ENCODE measurements at regions not wholly inside any gene's neighbourhood (a gene's known extent, or its start where the extent isn't known, plus 50 kb on each side); places are given as distances from the start of the nearest gene placed in this dataset.

DNA sequence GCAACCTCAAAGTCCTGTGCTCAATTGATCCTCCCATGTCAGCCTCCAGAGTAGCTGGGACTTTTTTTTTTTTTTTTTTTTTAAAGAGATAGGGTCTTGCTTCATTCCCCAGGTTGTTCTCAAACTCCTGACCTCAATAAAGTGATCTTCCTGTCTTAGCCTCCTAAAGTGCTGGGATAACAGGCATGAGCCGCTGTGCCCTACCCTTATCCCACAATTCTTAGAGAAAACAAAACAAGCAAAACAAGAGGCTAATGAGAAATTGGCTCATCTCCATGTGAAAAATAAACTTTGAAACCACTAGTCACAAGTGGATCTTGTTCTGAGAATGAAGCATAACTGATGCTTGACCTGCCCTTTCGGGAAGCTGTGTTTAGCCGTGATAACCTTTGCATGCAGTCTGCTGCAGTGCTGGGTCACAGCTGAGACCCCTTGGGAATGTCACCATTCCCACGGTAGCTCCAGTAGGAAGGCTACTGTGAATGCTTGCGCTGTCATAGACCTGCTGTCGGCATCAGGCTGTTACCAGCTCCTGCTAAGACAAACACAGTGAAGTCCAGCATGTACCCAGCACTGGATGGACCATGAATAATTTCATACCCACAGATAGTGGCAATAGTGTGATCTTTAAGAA is 290.7 kb upstream of the KIAA1217 start:
- TF ChIP-seq, protein P1, sequence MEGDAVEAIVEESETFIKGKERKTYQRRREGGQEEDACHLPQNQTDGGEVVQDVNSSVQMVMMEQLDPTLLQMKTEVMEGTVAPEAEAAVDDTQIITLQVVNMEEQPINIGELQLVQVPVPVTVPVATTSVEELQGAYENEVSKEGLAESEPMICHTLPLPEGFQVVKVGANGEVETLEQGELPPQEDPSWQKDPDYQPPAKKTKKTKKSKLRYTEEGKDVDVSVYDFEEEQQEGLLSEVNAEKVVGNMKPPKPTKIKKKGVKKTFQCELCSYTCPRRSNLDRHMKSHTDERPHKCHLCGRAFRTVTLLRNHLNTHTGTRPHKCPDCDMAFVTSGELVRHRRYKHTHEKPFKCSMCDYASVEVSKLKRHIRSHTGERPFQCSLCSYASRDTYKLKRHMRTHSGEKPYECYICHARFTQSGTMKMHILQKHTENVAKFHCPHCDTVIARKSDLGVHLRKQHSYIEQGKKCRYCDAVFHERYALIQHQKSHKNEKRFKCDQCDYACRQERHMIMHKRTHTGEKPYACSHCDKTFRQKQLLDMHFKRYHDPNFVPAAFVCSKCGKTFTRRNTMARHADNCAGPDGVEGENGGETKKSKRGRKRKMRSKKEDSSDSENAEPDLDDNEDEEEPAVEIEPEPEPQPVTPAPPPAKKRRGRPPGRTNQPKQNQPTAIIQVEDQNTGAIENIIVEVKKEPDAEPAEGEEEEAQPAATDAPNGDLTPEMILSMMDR (IDR thresholded peaks at IDR 0.05) = no peak
- TF ChIP-seq POLR2A (IDR thresholded peaks at IDR 0.05) = no peak
